Kidney glomerular epithelial cell (primary cell): ENCODE measurements at regions not wholly inside any gene's neighbourhood (a gene's known extent, or its start where the extent isn't known, plus 50 kb on each side); places are given as distances from the start of the nearest gene placed in this dataset.

Experiments used
- DNase-seq: peaks from one replicate; lab custom pipeline; 2025; lab: John Stamatoyannopoulos, UW

GRCh38 chr9:1201901-1202300 lies 151.7 kb downstream of the DMRT2 start:
- no peak for DNase-seq

DNA sequence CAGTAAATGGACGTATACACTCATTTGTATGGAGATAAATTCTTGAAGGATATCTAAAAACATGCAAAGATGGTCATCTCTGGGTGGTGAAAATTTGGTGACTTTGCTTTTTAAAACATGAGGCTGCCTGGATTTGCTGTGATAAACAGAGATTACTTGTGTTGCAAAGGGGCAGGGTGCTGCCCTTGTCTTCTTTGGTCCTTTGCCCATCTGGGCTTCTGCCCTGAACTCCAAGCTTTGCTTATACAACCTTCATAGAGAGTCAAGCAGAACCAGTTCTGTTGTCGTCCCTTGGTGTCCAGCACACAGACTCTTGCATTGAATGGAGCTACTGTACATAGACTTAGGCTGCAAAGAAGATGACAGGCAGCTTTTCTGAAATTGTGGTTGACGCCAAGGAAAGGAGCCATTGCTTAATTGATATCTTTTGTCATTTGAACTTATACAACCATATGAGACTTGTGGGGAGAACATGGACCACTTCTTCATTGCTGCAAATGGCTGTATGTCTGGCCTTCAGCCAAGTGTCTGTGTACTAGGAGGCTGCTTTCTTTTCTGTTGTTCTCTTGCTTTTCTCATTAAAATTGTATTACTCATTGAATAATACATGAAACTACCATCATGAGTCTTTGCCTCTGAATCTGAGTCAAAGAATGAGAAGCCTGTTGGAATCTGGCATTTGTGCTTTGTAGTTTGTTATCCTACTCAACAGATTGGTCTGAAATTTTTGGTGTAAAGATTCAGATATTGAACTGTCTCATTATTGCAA lies 152.5 kb downstream of the DMRT2 start:
- no peak for DNase-seq

DNA sequence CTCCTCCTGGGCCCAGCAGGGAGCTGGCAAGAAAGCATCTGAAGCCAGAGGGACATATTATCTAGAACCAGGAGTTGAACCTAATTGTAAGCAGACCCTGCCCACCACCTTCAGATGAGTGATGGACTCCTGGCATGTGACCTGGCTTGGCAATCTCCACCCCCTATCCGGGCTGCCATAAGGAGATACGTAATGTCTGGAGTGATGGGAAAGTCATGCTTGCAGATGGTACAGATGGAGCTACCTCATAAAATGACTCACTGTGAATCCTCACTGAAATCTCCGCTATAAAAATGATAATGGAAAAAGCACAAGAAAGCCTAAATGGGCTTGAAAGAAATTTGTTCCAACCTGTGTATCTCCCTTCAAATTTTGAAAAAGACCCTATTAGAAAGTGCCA lies 157.5 kb downstream of the DMRT2 start:
- no peak for DNase-seq

- DNase-seq = no peak
Measured at GRCh38 chr9:1208157-1208556, 158.0 kb downstream of the DMRT2 start.

DNA sequence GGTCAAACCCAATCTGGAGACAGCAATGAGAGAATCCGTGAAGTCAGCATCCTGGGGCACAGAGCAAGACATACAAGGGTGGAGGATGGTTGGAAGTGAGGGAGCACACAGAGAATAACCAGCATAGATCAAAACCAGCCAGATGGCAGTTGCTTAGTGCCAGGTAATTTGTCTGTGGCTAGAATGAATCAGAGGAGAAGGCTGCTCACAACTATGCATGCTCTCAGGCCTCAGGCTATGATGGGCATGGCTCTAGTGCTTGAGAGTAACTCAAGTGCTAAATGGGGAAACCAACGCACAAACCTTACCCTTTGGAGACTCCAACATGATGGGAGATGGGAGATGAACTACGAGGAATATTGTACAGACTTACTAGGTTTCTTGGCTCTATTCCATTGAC lies 160.8 kb downstream of the DMRT2 start:
- no peak for DNase-seq

DNA sequence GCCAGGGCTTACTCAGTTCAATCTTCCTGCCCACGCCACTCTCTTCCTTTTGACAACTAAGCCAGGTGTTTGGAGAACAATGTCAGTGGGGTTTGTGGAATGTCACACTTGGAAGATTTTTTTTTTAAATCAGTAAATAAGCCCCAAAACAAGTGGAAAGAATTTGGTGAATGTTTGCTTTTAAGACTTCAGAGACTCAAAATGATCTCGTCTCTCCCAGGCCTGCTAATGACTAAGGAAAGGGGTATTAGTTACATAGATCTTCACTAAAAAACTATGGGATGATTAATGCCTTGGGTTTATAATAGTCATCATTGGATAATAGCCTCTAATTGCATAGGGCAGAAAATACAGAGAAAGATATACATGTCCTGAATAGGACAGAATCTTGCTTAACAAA lies 166.4 kb downstream of the DMRT2 start:
- DNase-seq = peak; percentile 27

- no peak for DNase-seq
Measured at GRCh38 chr9:1217076-1217475, 166.9 kb downstream of the DMRT2 start.

DNA sequence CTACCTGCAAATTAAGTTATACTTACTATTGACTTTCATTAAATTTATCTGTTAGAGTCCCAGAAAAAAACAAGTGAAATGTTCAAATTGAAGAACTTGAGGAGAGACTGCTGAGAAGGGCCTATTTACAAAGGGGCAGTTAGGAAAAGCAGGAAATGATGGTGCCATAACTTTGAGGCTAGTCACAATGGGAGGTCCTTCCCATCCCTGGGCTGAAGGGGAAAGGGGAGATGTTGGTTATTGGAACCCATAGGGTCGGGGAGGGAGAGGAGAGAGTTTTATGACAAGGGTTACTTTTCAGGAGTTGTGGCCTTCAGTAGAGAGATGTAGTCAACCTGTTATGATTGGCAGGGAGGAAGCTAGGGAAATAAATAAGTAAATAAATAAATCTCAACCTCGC lies 169.1 kb downstream of the DMRT2 start:
- DNase-seq = no peak

GRCh38 chr9:1221298-1221697 lies 171.1 kb downstream of the DMRT2 start:
- no peak for DNase-seq

DNA sequence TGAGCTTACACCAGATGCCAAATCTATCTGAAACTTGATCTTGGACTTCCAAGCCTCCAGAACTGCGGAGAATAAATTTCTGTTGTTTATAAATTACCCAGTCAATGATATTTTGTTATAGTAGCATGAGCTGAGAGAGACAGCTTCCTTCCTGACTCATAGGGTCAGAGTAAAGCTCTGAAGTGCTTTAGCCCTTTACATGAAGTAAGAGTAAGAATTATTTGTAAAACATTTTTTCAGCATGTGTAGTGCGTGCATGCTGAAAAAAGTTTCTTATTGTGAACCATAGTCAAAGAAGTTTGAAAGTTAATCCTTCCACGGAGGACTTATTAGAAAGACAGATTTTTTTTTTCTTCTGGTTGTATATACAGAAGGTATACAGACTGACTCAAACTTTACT lies 172.4 kb downstream of the DMRT2 start:
- DNase-seq = no peak

DNA sequence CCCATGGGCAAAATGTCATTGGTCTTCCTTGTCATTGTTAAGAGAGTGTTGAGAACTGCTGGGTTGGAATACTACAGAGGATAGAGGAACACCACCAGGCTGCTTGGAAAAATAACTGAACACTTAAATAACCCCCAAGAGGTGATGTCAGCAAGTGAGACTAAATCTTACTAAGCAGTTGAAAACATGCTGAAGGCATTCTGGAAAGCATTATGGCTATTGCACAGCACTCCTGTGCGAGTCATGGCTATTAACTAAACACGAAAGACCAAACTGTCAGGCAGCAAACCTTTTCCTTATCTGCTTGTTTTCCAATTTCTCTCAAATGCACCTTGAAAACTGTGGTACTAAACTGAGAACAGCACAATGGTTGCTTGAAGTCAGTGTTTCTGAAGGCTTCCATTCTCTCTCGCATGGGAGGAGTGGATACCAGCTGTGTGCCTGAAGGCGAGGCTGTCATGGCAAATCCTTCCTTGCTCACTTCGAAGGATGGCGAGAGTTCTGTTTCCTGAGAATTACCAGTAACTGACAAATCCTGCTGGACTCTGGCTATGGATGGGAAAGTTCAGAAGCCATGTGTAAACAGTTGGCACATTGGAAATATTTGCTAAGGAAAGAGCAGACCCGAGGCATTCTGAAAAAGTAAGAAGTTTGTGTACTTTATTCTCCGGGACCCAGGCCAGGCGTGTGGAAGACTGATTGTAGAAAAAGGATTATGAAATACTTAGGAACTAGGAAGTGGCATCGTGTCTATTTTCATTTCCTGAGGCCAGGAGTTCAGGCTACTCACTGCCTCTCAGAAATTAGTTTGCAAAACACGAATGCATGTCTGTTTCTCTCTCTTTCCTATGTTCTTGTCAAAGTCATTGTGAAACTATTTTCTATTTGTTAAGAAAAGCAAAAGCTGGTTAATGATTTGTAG lies 182.1 kb downstream of the DMRT2 start:
- peak; percentile 50 for DNase-seq

DNA sequence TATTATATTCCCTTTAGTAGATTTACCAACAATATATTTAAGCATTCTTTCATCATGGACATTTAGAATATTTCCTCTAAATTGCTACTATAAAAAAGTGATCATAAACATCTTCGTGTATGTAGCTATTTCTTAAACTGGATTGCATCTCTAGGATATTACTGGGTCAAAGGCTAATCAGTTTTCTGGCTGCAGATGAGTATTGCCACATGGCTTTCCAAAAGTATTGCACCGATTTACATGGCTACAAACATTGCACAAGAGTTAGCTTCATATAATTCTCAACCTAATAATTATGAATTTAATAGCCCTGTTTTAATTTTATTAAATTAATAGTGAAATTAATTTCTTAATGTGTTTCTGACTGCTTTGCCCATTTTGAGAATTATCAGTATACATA lies 183.4 kb downstream of the DMRT2 start:
- DNase-seq = no peak

GRCh38 chr9:1235650-1236049 lies 185.5 kb downstream of the DMRT2 start:
- no peak for DNase-seq

- DNase-seq = no peak
Measured at GRCh38 chr9:1236061-1236460, 185.9 kb downstream of the DMRT2 start.

DNA sequence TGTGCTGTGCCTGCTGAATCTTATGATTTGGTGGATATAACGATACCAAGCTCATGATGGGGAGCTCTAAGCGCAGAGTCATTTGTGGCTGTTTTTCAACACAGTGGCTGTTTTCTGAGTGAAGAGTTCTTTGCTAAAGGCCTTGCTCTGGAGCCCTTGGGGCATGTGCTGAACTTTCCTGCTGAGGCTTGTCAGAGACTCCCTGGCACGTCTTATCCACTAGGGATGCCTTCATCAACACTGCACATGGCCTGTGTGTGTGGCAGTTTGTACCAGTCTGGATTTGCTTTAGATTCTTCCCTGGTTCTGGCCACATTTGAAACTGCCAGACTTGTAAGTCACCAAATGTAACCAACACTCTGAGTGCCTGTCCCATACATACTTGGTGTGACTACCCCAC lies 188.2 kb downstream of the DMRT2 start:
- DNase-seq = no peak

DNA sequence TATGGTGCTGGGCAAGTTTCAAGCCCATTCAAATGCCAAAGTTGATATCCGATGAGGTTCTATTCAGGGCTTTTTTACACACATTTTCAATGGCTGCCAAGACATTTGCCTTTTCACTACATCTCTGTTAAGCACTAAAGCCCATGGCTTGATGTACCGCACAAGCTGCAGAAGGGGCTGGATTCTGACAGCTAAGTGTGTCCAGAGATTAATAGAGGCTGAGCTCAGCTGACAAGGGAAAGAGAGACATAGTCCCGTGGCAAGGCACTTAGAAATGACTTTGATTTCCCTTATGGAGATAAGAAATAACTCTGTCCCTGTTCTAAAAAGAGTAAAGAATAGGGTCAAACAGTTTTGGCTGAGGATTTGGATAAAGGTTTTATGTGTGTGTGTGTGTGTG lies 198.6 kb downstream of the DMRT2 start:
- no peak for DNase-seq

- no peak for DNase-seq
Measured at GRCh38 chr9:1253064-1253979, 203.2 kb downstream of the DMRT2 start.

DNA sequence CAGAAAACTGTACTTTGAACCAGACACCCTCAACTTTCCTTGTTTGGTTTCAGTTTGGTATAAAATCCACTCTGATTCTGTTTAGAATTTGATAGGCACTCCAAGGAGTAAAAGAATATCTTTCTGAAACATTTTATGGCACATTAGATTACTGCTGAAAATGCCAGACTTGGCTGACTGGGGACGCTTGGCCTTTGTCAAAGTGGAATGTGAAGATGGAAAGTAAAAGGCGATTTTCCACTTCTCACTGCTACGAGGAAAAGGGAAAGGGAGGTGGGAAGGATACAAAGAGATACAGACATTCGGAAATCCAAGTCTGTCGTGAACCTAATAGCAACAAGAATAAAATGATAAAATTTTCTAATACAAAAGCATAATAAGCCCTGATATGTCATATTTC lies 203.9 kb downstream of the DMRT2 start:
- no peak for DNase-seq

DNA sequence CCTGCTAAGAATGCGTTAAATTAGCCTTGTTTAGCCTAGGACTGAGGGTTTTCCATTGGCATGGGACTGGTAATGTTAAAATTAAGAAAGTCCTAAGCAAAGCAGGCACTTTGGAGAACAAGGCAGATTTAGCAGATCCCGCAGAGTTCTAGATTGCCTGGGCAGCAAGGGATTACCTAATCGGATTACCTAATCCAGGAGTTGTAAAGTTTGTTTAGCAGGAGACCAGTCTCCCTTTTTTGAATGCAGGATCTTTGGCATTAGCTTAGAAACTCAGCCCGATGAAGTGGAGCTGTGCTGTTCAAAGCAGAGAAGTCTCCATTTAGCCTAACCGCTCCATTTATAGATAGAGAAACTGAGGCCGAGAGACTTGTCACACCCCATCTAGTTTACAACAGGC lies 206.0 kb downstream of the DMRT2 start:
- DNase-seq = no peak

DNA sequence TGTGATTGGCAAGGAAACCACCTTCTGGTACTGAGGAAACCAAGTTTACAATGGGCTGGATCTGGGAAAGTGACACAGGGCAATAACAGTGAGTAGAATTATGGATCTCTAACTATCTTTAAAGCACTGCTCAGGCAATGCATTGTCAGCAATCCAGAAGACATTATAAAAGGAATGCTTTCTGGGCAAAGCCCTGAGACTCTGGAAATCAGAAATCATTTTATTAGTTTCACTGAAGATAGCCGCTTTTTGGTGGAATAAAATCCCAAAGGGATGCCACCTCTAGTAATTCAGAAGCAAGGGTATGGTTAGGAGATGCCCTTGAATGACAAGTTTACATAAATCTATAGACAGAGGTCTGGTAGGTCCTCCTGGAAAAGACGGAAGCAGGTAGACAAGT lies 211.1 kb downstream of the DMRT2 start:
- DNase-seq = no peak

DNA sequence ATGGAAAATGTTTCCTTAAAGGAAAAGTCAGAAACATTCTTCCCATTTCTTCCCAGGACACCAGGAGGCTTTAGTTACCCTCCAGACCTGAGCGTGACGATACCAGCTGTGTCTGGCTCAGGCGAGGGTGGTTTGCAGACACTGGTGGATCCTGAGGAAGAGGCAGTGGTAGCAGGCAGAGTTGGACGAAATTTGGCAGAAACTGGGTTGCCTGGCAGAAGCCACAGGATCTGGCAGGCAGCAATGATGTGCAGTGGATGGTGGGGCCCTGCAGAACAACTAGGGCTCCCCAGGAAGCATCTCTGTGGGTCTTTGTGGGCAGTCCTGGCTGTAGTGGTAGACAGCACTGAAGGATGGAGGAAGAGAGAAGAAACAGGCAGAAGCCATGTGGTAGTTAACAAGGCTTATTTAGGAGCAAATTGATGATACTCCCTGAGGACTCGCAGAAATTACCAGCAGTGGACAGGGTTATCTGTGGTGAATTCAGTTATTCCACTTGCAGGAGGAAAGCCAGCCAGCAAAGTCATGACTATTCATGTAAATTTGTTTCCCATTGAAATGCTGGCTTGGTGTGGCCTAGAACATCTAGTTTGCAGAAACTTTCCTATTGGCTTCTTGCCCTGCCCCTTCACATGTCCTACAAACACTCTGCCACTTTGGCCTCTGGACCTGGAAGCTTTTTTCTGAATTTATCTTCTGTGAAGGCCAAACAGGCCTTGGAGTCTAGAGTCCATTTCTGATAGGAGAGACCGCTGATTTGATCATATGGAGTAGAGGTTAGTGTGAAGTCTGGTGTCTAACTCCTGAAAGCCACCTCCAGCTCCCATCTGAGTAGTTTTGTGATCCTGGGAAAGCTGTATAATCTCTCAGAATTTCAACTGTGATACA lies 212.0 kb downstream of the DMRT2 start:
- DNase-seq = no peak
